ENCODE measurements at regions not wholly inside any gene's neighbourhood (a gene's known extent, or its start where the extent isn't known, plus 50 kb on each side); places are given as distances from the start of the nearest gene placed in this dataset.

- intact Hi-C loops (cut with DNase I, micrococcal nuclease), result no loop called here
- ATAC-seq (no peak), DNase-seq (no peak)
Observed at GRCh38 chr16:79500866-79501265, 99.7 kb downstream of the MAF start.

GRCh38 chr16:79500286-79500685 lies 100.3 kb downstream of the MAF start:
- intact Hi-C loops (cut with DNase I, micrococcal nuclease), result no loop called here
- ATAC-seq, result no peak
- no peak for DNase-seq

GRCh38 chr16:79498928-79499327 lies 101.6 kb downstream of the MAF start:
- ATAC-seq, result no peak
- intact Hi-C loops (cut with DNase I, micrococcal nuclease), result no loop called here
- DNase-seq, result no peak

DNA sequence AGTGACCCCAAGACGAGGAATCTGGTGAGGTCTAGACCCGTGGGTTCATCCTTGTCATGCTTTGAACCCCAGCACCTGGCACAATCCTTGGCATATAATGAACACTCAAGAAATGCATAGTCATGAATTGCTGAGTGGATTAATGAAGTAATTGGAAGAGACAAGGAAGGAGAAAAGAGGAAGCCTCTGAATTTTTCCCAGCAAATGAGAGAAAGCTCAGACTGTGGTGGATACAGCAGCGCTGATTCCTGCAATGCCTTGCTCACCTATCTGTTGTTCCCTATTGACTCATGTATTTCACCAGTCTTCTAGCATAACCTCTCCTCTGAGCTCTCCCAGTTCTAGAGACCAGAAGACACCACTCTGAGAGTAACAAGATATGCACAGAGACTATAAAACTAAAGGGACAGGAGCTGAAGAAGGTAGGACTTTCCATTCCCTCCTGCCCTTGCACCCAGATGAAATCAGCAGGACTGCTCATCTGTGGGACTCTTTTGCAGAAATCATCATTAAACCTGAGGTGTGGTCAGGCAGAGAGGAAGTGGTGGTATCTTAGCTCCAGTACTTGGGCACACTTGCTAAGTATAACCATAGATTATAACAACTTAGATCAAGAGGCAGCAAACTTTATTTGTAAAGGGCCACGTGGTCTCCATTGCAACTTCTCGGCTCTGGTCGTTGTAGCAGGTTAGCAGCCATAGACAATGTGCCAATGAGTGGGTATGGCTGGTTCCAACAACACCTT lies 102.8 kb downstream of the MAF start:
- ATAC-seq (no peak), DNase-seq (no peak)
- intact Hi-C loops (cut with DNase I, micrococcal nuclease), result no loop called here

DNA sequence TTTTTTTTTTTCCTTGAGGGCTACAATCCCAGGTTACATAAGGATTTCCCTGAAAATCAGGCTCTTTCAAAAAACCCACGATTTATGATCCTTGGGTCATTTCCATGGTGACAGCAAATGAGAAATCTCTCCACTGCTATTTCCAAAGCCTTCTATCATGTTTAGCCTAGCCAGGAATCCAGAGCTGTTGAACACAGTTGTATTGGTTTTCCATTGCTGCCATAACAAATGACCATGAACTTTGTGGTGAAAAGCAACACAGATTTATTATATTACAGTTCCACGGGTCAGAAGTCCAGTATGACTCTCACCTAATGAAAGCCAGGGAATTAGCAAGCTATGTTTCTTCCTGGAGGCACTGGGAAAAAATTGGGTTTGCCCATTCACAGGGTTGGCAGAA lies 106.6 kb downstream of the MAF start:
- peak; percentile 37 for ATAC-seq
- intact Hi-C loops (cut with DNase I, micrococcal nuclease), result no loop called here
- DNase-seq, result no peak

- ATAC-seq, result no peak
- DNase-seq, result no peak
- intact Hi-C loops (cut with DNase I, micrococcal nuclease), result no loop called here
Observed at GRCh38 chr16:79492036-79492435, 108.5 kb downstream of the MAF start.

DNA sequence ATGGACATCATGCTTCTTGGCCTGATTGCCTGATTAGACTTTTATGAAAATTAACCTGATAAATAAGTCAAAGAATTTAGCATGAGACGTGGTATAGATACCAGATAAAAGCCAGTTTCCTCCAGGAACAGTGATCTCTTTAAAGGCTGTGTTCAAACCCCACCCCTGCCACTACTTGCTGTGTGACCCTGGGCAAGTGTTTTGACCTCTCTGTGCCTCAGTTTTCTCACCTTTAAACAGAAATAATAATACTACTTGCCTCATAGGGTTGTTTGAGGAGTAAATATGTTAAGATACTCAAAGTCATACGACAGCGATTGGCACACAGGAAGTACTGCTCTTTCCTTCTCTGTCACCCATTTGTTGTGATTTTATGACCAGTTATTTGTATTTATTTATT lies 115.5 kb downstream of the MAF start:
- intact Hi-C loops (cut with DNase I, micrococcal nuclease), result no loop called here
- no peak for DNase-seq
- ATAC-seq, result no peak

GRCh38 chr16:79484237-79484636 lies 116.3 kb downstream of the MAF start:
- DNase-seq, result no peak
- intact Hi-C loops (cut with DNase I, micrococcal nuclease), result no loop called here
- no peak for ATAC-seq

- intact Hi-C loops (cut with DNase I, micrococcal nuclease), result no loop called here
- ATAC-seq (no peak), DNase-seq (no peak)
Observed at GRCh38 chr16:79483336-79483735, 117.2 kb downstream of the MAF start.

- no peak for DNase-seq
- ATAC-seq, result no peak
- intact Hi-C loops (cut with DNase I, micrococcal nuclease), result no loop called here
Observed at GRCh38 chr16:79482011-79482410, 118.5 kb downstream of the MAF start.

GRCh38 chr16:79480929-79481328 lies 119.6 kb downstream of the MAF start:
- DNase-seq (no peak), ATAC-seq (no peak)
- intact Hi-C loops (cut with DNase I, micrococcal nuclease), result no loop called here

DNA sequence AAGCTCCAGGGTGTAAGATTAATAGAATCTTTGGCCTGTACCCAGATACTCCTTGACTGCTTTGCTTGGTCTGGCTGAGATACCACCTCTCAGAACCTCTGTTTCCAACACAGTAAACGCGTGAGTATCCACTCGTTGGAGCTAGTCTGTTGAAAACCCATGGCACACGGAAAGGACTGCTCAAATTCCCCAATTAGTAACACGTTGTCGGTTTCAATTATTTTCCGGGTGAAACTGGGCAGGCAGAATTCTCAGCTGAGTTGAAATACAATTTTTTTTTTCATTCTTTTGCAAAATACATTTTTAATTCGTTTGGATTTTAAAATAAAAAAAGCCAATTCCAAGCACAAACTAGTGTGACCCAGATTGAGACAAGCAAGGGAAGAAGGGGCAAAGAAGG lies 120.5 kb downstream of the MAF start:
- no peak for DNase-seq
- no peak for ATAC-seq
- intact Hi-C loops (cut with DNase I, micrococcal nuclease), result no loop called here

- intact Hi-C loops (cut with DNase I, micrococcal nuclease), result no loop called here
- ATAC-seq (no peak), DNase-seq (no peak)
Observed at GRCh38 chr16:79476580-79476979, 124.0 kb downstream of the MAF start.

GRCh38 chr16:79475841-79476240 lies 124.7 kb downstream of the MAF start:
- DNase-seq (no peak), ATAC-seq (no peak)
- intact Hi-C loops (cut with DNase I, micrococcal nuclease), result no loop called here

GRCh38 chr16:79473456-79473855 lies 127.1 kb downstream of the MAF start:
- ATAC-seq, result no peak
- intact Hi-C loops (cut with DNase I, micrococcal nuclease), result no loop called here

GRCh38 chr16:79472426-79472825 lies 128.1 kb downstream of the MAF start:
- DNase-seq, result no peak
- no peak for ATAC-seq
- intact Hi-C loops (cut with DNase I, micrococcal nuclease), result no loop called here

More at GRCh38 chr16:79473456-79473855, 127.1 kb downstream of the MAF start:
- DNase-seq, result no peak

DNA sequence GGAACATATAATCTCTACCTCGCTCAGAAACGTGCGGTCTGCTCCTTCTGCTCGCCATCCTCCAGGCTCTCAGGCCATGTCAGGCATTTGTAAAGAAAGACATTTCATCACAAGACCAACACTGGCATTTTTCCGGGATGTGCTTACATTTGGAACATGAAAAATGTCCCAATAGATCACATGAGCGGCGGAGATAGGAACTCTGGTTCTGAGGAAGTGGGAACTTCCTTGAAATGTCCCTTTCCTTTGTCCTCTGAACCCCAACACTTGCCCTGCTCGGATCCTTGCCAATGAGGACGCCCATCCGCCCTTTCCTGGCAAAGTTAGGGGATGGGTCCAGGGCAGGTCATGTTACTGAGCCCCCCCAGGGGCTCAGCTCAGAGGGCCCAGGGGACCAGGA lies 130.5 kb downstream of the MAF start:
- intact Hi-C loops (cut with DNase I, micrococcal nuclease), result no loop called here
- DNase-seq (no peak), ATAC-seq (no peak)

GRCh38 chr16:79468631-79469030 lies 131.9 kb downstream of the MAF start:
- ATAC-seq (no peak), DNase-seq (no peak)
- intact Hi-C loops (cut with DNase I, micrococcal nuclease), result no loop called here

DNA sequence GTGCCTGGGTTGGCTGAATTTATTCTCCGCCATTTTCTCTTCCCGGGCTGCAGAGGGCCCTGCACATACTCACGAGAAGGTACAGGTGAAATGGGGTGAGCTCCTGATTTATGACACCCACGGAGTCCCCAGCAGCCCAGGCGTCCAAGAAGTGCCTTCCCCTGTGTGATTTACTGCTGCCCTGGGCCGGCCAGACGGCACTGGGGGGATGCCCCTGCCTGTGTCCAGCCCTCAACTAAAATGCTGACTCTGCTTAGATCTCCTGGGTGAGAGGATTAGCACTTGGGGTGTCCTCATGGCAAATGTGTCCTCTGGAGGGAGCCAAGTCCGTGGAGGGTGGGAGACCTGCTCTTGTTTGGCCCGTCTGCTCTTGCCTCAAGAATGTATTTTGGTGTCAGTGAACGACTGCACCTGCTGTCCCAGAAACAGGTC lies 132.4 kb downstream of the MAF start:
- intact Hi-C loops (cut with DNase I, micrococcal nuclease), result no loop called here
- DNase-seq, result no peak
- no peak for ATAC-seq

- DNase-seq, result no peak
- no peak for ATAC-seq
- intact Hi-C loops (cut with DNase I, micrococcal nuclease), result no loop called here
Observed at GRCh38 chr16:79466111-79466510, 134.4 kb downstream of the MAF start.

DNA sequence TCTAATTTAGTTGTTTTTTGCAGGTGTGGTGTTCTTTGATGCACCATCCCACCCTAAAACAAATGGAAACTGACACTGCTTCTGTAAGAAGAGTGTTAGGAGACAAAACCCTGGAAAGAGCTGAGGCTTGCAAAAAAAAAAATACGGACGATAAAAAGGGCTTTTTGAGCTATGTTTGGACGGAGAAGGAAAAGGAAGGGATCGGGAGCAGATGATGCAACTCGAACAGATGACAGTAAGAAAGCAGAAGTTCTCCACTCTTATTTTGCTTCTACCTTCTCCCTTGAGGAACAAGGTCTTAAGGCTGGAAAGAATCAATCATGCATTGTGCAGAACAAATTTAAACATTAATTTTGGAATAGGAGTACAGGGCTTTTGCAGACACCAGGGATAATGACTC lies 136.7 kb downstream of the MAF start:
- DNase-seq (no peak), ATAC-seq (no peak)
- intact Hi-C loops (cut with DNase I, micrococcal nuclease), result no loop called here

All from left colon (tissue), 2 donors.